Activated CD4-positive, CD25-positive, alpha-beta regulatory T cell treated with anti-CD3 and anti-CD28 coated beads, Interleukin-2, amount 50 U/mL, for 16 hours (primary cell): ENCODE measurements at regions not wholly inside any gene's neighbourhood (a gene's known extent, or its start where the extent isn't known, plus 50 kb on each side); places are given as distances from the start of the nearest gene placed in this dataset.

Experiments used
- DNase-seq: peaks from one replicate; pipeline ENCODE4 v3.0.0-alpha.2; 2020; ENCODE audit warnings: low read depth, low spot score

GRCh38 chrX:9195199-9195880, 161.4 kb upstream of the FAM9B start:
- DNase-seq = no peak

- DNase-seq = no peak
Measured at GRCh38 chrX:9196961-9197640, 163.2 kb upstream of the FAM9B start.

GRCh38 chrX:9204560-9204959, 170.6 kb upstream of the FAM9B start:
- no peak for DNase-seq

- no peak for DNase-seq
Measured at GRCh38 chrX:9205599-9206223, 171.8 kb upstream of the FAM9B start.

- DNase-seq = no peak
Measured at GRCh38 chrX:9207142-9207541, 173.2 kb upstream of the FAM9B start.

GRCh38 chrX:9211269-9211668, 177.3 kb upstream of the FAM9B start:
- DNase-seq = no peak

GRCh38 chrX:9221781-9222180, 187.9 kb upstream of the FAM9B start:
- DNase-seq = no peak

- no peak for DNase-seq
Measured at GRCh38 chrX:9222299-9222698, 188.4 kb upstream of the FAM9B start.

- DNase-seq = no peak
Measured at GRCh38 chrX:9227276-9227675, 193.3 kb upstream of the FAM9B start.

- DNase-seq = no peak
Measured at GRCh38 chrX:9231491-9231890, 197.6 kb upstream of the FAM9B start.

GRCh38 chrX:9233141-9233540, 199.2 kb upstream of the FAM9B start:
- no peak for DNase-seq

GRCh38 chrX:9234315-9234714, 200.4 kb upstream of the FAM9B start:
- no peak for DNase-seq

GRCh38 chrX:9235722-9236121, 201.8 kb upstream of the FAM9B start:
- no peak for DNase-seq

GRCh38 chrX:9240956-9241355, 207.0 kb upstream of the FAM9B start:
- no peak for DNase-seq

GRCh38 chrX:9241427-9241826, 207.5 kb upstream of the FAM9B start:
- DNase-seq = no peak

GRCh38 chrX:9249051-9249846, 215.3 kb upstream of the FAM9B start:
- DNase-seq = no peak

- DNase-seq = no peak
Measured at GRCh38 chrX:9252182-9252581, 212.7 kb upstream of the TBL1X start.

- no peak for DNase-seq
Measured at GRCh38 chrX:9253211-9253610, 211.6 kb upstream of the TBL1X start.

- no peak for DNase-seq
Measured at GRCh38 chrX:9257718-9258420, 207.0 kb upstream of the TBL1X start.

- DNase-seq = no peak
Measured at GRCh38 chrX:9258421-9259104, 206.3 kb upstream of the TBL1X start.

GRCh38 chrX:9260603-9261002, 204.3 kb upstream of the TBL1X start:
- no peak for DNase-seq
